GM23338 (cell line): ENCODE measurements at regions not wholly inside any gene's neighbourhood (a gene's known extent, or its start where the extent isn't known, plus 50 kb on each side); places are given as distances from the start of the nearest gene placed in this dataset.

Experiments
- CREB1 ChIP-seq: fragments of 250-450 bp; sonication (Bioruptor Pico); IDR thresholded peaks from 2 replicates; pipeline ENCODE4 v1.5.0; 2020; ENCODE audit warnings: low read depth, mild to moderate bottlenecking, moderate library complexity
- CTCF ChIP-seq, 2 experiments: fragments of 200-600 bp in 1 of 2; sonication (generic) in 1 of 2; conservative IDR thresholded peaks; 2 replicates each; pipeline versions ENCODE4 v1.5.1 to v1.6.1; 2016 to 2017; ENCODE audit warnings: antibody characterized with exemption in 2 of 2, low read depth in 2 of 2, mild to moderate bottlenecking in 2 of 2, moderate library complexity in 1 of 2
- ETS1 ChIP-seq: IDR thresholded peaks from 2 replicates; pipeline ENCODE4 v1.6.1; 2016; ENCODE audit warnings: antibody characterized with exemption
- EZH2phosphoT487 ChIP-seq: fragments of 200-600 bp; sonication (generic); IDR thresholded peaks from one replicate; pipeline ENCODE4 v1.8.1; 2018; ENCODE audit warnings: antibody characterized with exemption; ENCODE audit not compliant: unreplicated experiment
- POLR2AphosphoS5 ChIP-seq: IDR thresholded peaks from 2 replicates; pipeline ENCODE4 v1.6.1; 2016; ENCODE audit warnings: antibody characterized with exemption, low read depth
- REST ChIP-seq: IDR thresholded peaks from one replicate; pipeline ENCODE4 v1.6.1; 2018; ENCODE audit warnings: antibody characterized with exemption; ENCODE audit not compliant: unreplicated experiment
- STAT1 ChIP-seq: IDR thresholded peaks from one replicate; pipeline ENCODE4 v1.6.1; 2016; ENCODE audit warnings: antibody characterized with exemption; ENCODE audit not compliant: unreplicated experiment
- ZNF331 ChIP-seq: fragments of 250-450 bp; sonication (Bioruptor Pico); IDR thresholded peaks from 2 replicates; pipeline ENCODE4 v1.5.0; 2020; ENCODE audit warnings: low read depth, mild to moderate bottlenecking, moderate library complexity

- no peak for TF ChIP-seq CTCF (conservative IDR thresholded peaks at IDR 0.05; ENCODE audit: low read depth in 2 of 2)
- no peak for TF ChIP-seq POLR2AphosphoS5
- no peak for TF ChIP-seq ETS1
- no peak for TF ChIP-seq STAT1
- TF ChIP-seq REST: no peak
- TF ChIP-seq CREB1 (CRISPR knock-in tag): no peak
- TF ChIP-seq ZNF331 (CRISPR knock-in tag): no peak
- no peak for TF ChIP-seq EZH2phosphoT487
These were observed 51.2 kb upstream of the KDM8 start for GRCh38 chr16:27152121-27152520.
